H9 (cell line): ENCODE measurements at regions not wholly inside any gene's neighbourhood (a gene's known extent, or its start where the extent isn't known, plus 50 kb on each side); places are given as distances from the start of the nearest gene placed in this dataset.

Source experiments
- DNase-seq: peaks from one replicate; pipeline ENCODE4 v3.0.0-alpha.2; 2017
- H2AFZ ChIP-seq: one replicate; pipeline ENCODE4 v1.6.1; 2013; ENCODE audit warnings: mild to moderate bottlenecking, low read length, control low read depth, moderate library complexity
- H2AK5ac ChIP-seq: 2 replicates; pipeline ENCODE4 v1.6.1; 2013; ENCODE audit warnings: low read length, control low read depth, mixed read lengths; ENCODE audit not compliant: insufficient read length
- H2BK120ac ChIP-seq: one replicate; pipeline ENCODE4 v1.6.1; 2013; ENCODE audit warnings: low read depth, mild to moderate bottlenecking, low read length, control low read depth, inconsistent platforms; ENCODE audit not compliant: poor library complexity, severe bottlenecking
- H2BK12ac ChIP-seq: 2 replicates; pipeline ENCODE4 v1.6.1; 2013; ENCODE audit warnings: low read length, control low read depth, mixed read lengths, low read depth; ENCODE audit not compliant: insufficient read length
- H2BK15ac ChIP-seq: 2 replicates; pipeline ENCODE4 v1.6.1; 2013; ENCODE audit warnings: low read depth, low read length, control low read depth
- H2BK20ac ChIP-seq: one replicate; pipeline ENCODE4 v1.6.1; 2013; ENCODE audit warnings: low read depth, mild to moderate bottlenecking, low read length, control low read depth, inconsistent platforms; ENCODE audit not compliant: poor library complexity, severe bottlenecking
- H2BK5ac ChIP-seq: 2 replicates; pipeline ENCODE4 v1.6.1; 2013; ENCODE audit warnings: low read length, control low read depth, mixed read lengths; ENCODE audit not compliant: insufficient read length
- H3K14ac ChIP-seq: 2 replicates; pipeline ENCODE4 v1.6.1; 2013; ENCODE audit warnings: low read length, control low read depth; ENCODE audit not compliant: insufficient read depth
- H3K18ac ChIP-seq: 2 replicates; pipeline ENCODE4 v1.6.1; 2013; ENCODE audit warnings: low read depth, mild to moderate bottlenecking, mixed read lengths, low read length, control low read depth; ENCODE audit not compliant: insufficient read length
- H3K23ac ChIP-seq: 2 replicates; pipeline ENCODE4 v1.6.1; 2013; ENCODE audit warnings: low read length, control low read depth, mixed read lengths, low read depth; ENCODE audit not compliant: insufficient read length
- H3K23me2 ChIP-seq: 2 replicates; pipeline ENCODE4 v1.6.1; 2013; ENCODE audit warnings: low read depth, mild to moderate bottlenecking, mixed read lengths, low read length, control low read depth; ENCODE audit not compliant: insufficient read length, poor library complexity, severe bottlenecking
- H3K27ac ChIP-seq: 2 replicates; pipeline ENCODE4 v1.5.1; 2013; ENCODE audit warnings: low read length, control low read depth, mixed read lengths, low read depth; ENCODE audit not compliant: insufficient read length
- H3K27me3 ChIP-seq: 2 replicates; pipeline ENCODE4 v1.6.1; 2013; ENCODE audit warnings: low read length, control low read depth, inconsistent platforms; ENCODE audit not compliant: insufficient read depth
- H3K4ac ChIP-seq: 2 replicates; pipeline ENCODE4 v1.6.1; 2013; ENCODE audit warnings: low read depth, mild to moderate bottlenecking, control low read depth, inconsistent platforms, low read length, moderate library complexity
- H3K4me1 ChIP-seq: 2 replicates; pipeline ENCODE4 v1.6.1; 2013; ENCODE audit warnings: low read length, control low read depth, inconsistent platforms; ENCODE audit not compliant: insufficient read depth
- H3K4me2 ChIP-seq: 2 replicates; pipeline ENCODE4 v1.6.1; 2013; ENCODE audit warnings: low read length, control low read depth, mixed read lengths; ENCODE audit not compliant: insufficient read length, insufficient read depth
- H3K56ac ChIP-seq: 2 replicates; pipeline ENCODE4 v1.6.1; 2013; ENCODE audit warnings: low read depth, mild to moderate bottlenecking, mixed read lengths, low read length, control low read depth; ENCODE audit not compliant: insufficient read length
- H3K79me1 ChIP-seq: 2 replicates; pipeline ENCODE4 v1.6.1; 2013; ENCODE audit warnings: low read depth, mild to moderate bottlenecking, moderate library complexity, low read length, control low read depth, inconsistent platforms; ENCODE audit not compliant: insufficient read depth, poor library complexity, severe bottlenecking
- H3K79me2 ChIP-seq: 2 replicates; pipeline ENCODE4 v1.6.1; 2013; ENCODE audit warnings: low read length, control low read depth, inconsistent platforms; ENCODE audit not compliant: insufficient read depth
- H3K9ac ChIP-seq: 2 replicates; pipeline ENCODE4 v1.6.1; 2013; ENCODE audit warnings: low read length, control low read depth, mixed read lengths; ENCODE audit not compliant: insufficient read length; ENCODE audit errors: extremely low read depth
- H3K9me3 ChIP-seq: one replicate; pipeline ENCODE4 v1.6.1; 2013; ENCODE audit warnings: low read depth, low read length, inconsistent platforms; ENCODE audit not compliant: control insufficient read depth
- H3T11ph ChIP-seq: one replicate; pipeline ENCODE4 v1.6.1; 2013; ENCODE audit warnings: mild to moderate bottlenecking, low read length, control low read depth, inconsistent platforms
- H4K20me1 ChIP-seq: one replicate; pipeline ENCODE4 v1.6.1; 2013; ENCODE audit not compliant: control insufficient read depth, insufficient read length, insufficient read depth
- H4K5ac ChIP-seq: 2 replicates; pipeline ENCODE4 v1.6.1; 2013; ENCODE audit warnings: low read depth, mild to moderate bottlenecking, mixed read lengths, low read length, control low read depth; ENCODE audit not compliant: insufficient read length
- H4K8ac ChIP-seq: replicated peaks from 2 replicates; pipeline ENCODE4 v1.6.1; 2013; ENCODE audit warnings: low read length, control low read depth, mixed read lengths, low read depth; ENCODE audit not compliant: insufficient read length
- H4K91ac ChIP-seq: 2 replicates; pipeline ENCODE4 v1.6.1; 2013; ENCODE audit warnings: low read depth, mild to moderate bottlenecking, moderate library complexity, mixed read lengths, low read length, control low read depth; ENCODE audit not compliant: insufficient read length
- H3K27ac Mint-ChIP-seq, 3 experiments: 2 replicates in 2 of 3; 3 replicates in 1 of 3; pipeline ENCODE4 v1.8.0; 2020 to 2021; ENCODE audit warnings: mixed read lengths in 3 of 3, mild to moderate bottlenecking in 1 of 3, moderate library complexity in 1 of 3
- H3K27me3 Mint-ChIP-seq: 2 replicates; pipeline ENCODE4 v1.8.0; 2021; ENCODE audit warnings: low read depth, mild to moderate bottlenecking, moderate library complexity, mixed read lengths
- H3K36me3 Mint-ChIP-seq, 3 experiments: 2 replicates in 2 of 3; 3 replicates in 1 of 3; pipeline ENCODE4 v1.8.0; 2020 to 2021; ENCODE audit warnings: low read depth in 3 of 3, mixed read lengths in 3 of 3; ENCODE audit not compliant: insufficient read depth in 1 of 3
- H3K4me1 Mint-ChIP-seq, 2 experiments: 2 replicates each; pipeline ENCODE4 v1.8.0; 2020; ENCODE audit warnings: mixed read lengths in 2 of 2
- H3K4me3 Mint-ChIP-seq, 2 experiments: 2 replicates in 1 of 2; 3 replicates in 1 of 2; pipeline ENCODE4 v1.8.0; 2020 to 2021; ENCODE audit warnings: mild to moderate bottlenecking in 2 of 2, mixed read lengths in 2 of 2, moderate library complexity in 1 of 2
- H3K9me3 Mint-ChIP-seq, 2 experiments: 2 replicates in 1 of 2; 3 replicates in 1 of 2; pipeline ENCODE4 v1.8.0; 2020; ENCODE audit warnings: mild to moderate bottlenecking in 2 of 2, mixed read lengths in 2 of 2, moderate library complexity in 1 of 2
- whole genome bisulfite sequencing: extraction: QIAGEN DNeasy Blood & Tissue Kit; methylation state at CpG from one replicate; pipeline ENCODE4 v1.1.7; 2013; ENCODE audit warnings: missing lambda C conversion rate, low lambda C conversion rate, mixed read lengths; ENCODE audit not compliant: insufficient read length; ENCODE audit errors: extremely low coverage; 5-methylcytosine and 5-hydroxymethylcytosine counted together
- TF ChIP-seq, protein P1 (sequence below): fragments of 200-600 bp; sonication (generic); conservative IDR thresholded peaks from 3 replicates; pipeline ENCODE4 v1.8.0; 2021; ENCODE audit warnings: antibody characterized with exemption, mild to moderate bottlenecking

DNA sequence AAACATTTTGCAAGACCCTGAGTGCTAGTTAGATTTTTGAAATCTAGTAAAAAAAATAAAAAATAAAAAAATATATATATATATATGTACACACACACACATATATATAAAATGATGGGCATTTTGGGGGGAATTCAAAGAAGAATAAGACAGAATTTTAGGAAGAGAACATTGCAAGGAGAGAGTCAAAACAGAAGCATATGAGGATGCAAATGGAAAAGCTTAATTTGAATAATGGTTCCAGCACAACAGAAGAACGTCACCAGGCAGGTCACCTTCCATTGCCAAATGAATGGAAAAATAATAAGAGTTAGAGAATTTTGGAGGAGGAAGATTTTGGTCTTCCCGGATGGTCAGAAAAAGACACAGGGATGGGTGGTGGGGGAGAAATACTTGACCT is 1097.2 kb downstream of the BCL11A start:
- H3K27ac Mint-ChIP-seq, result no peak overlapping the region
- Histone ChIP-seq H3K4me2 (no peak overlapping the region), H3K23me2 (no peaks in the 10 kb centered on the region), H2BK20ac (no peak overlapping the region), H3T11ph (no peak overlapping the region), H3K4me1 (no peaks in the 10 kb centered on the region; the same call in 1 of the 2 replicates), H3K23ac (no peak overlapping the region), H3K18ac (no peak overlapping the region), H2BK5ac (no peak overlapping the region), H3K27ac (no peak overlapping the region), H3K14ac (no peak overlapping the region), H4K8ac (no peak overlapping the region), H3K9ac (no peak overlapping the region), H2BK12ac (no peak overlapping the region), H3K79me1 (no peaks in the 10 kb centered on the region), H3K79me2 (no peaks in the 10 kb centered on the region), H3K9me3 (no peaks in the 10 kb centered on the region), H3K4ac (no peak overlapping the region), H4K5ac (no peak overlapping the region), H2BK120ac (no peak overlapping the region), H3K27me3 (no peaks in the 10 kb centered on the region), H4K91ac (no peak overlapping the region), H4K20me1 (no peaks in the 10 kb centered on the region), H2AK5ac (no peak overlapping the region), H3K56ac (no peak overlapping the region), H2BK15ac (no peak overlapping the region), H2AFZ (no peak overlapping the region)
- WGBS, result no CpG with 5 or more reads among the region's 2 CpGs
- DNase-seq, result no peak
- TF ChIP-seq, protein P1, sequence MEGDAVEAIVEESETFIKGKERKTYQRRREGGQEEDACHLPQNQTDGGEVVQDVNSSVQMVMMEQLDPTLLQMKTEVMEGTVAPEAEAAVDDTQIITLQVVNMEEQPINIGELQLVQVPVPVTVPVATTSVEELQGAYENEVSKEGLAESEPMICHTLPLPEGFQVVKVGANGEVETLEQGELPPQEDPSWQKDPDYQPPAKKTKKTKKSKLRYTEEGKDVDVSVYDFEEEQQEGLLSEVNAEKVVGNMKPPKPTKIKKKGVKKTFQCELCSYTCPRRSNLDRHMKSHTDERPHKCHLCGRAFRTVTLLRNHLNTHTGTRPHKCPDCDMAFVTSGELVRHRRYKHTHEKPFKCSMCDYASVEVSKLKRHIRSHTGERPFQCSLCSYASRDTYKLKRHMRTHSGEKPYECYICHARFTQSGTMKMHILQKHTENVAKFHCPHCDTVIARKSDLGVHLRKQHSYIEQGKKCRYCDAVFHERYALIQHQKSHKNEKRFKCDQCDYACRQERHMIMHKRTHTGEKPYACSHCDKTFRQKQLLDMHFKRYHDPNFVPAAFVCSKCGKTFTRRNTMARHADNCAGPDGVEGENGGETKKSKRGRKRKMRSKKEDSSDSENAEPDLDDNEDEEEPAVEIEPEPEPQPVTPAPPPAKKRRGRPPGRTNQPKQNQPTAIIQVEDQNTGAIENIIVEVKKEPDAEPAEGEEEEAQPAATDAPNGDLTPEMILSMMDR, result no peak
- peaks cover 0 to 5% of the 10 kb centered on the region in 2 experiments; a peak in 2 of 5 replicates for H3K9me3 Mint-ChIP-seq
- H3K36me3 Mint-ChIP-seq, result peaks cover 0 to 2% (median 0%) of the 10 kb centered on the region in 3 experiments; a peak in 1 of 7 replicates
- H3K27me3 Mint-ChIP-seq, result 0 out of 2 replicates have a peak, but pooled peaks cover 2% of the 10 kb centered on the region
- H3K4me1 Mint-ChIP-seq, result peaks cover 11 to 13% of the 10 kb centered on the region in 2 experiments
- no peak overlapping the region for H3K4me3 Mint-ChIP-seq
